ENCODE measurements at regions not wholly inside any gene's neighbourhood (a gene's known extent, or its start where the extent isn't known, plus 50 kb on each side); places are given as distances from the start of the nearest gene placed in this dataset.

GRCh38 chr13:105634059-105634458 is 901.4 kb downstream of the EFNB2 start:
- TF ChIP-seq EZH2 (IDR thresholded peaks at IDR 0.05) (no peak), POLR2AphosphoS5 (IDR thresholded peaks at IDR 0.05; ENCODE audit: borderline replicate concordance, low read depth, low read length) (no peak), FOXP2 (optimal IDR thresholded peaks at IDR 0.05; ENCODE audit: control extremely low read depth, extremely low read length, insufficient read depth) (no peak)

Data from SK-N-MC (cell line).